IPS-NIHi7 (cell line): ENCODE measurements at regions not wholly inside any gene's neighbourhood (a gene's known extent, or its start where the extent isn't known, plus 50 kb on each side); places are given as distances from the start of the nearest gene placed in this dataset.
A peak's percentile ranks its signal among the peaks of the same experiment; 100 is the strongest.

Experiments used
- DNase-seq: peaks from one replicate; pipeline ENCODE4 v3.0.0; 2012; ENCODE audit warnings: mixed read lengths; ENCODE audit errors: extremely low spot score

- DNase-seq = no peak
These were observed 87.0 kb upstream of the DNAJC19 start for GRCh38 chr3:181076558-181076957.

- DNase-seq = peak; percentile 11
These were observed 85.6 kb upstream of the DNAJC19 start for GRCh38 chr3:181075098-181075497.

- no peak for DNase-seq
These were observed 76.9 kb upstream of the DNAJC19 start for GRCh38 chr3:181066143-181067087.

GRCh38 chr3:181056136-181056732 is 66.7 kb upstream of the DNAJC19 start:
- DNase-seq = no peak

- no peak for DNase-seq
These were observed 65.0 kb upstream of the DNAJC19 start for GRCh38 chr3:181054538-181054937.

- no peak for DNase-seq
These were observed 62.7 kb upstream of the DNAJC19 start for GRCh38 chr3:181052256-181052655.

GRCh38 chr3:181050738-181051137 is 61.2 kb upstream of the DNAJC19 start:
- DNase-seq = peak; percentile 42

GRCh38 chr3:181040030-181040429 is 50.5 kb upstream of the DNAJC19 start:
- DNase-seq = no peak
